DMS79 (cell line): ENCODE measurements at regions not wholly inside any gene's neighbourhood (a gene's known extent, or its start where the extent isn't known, plus 50 kb on each side); places are given as distances from the start of the nearest gene placed in this dataset.
"Not testable (repeated sequence)": the region's sequence is repeated elsewhere in the genome, so short reads cannot be mapped to it uniquely, and the experiment has no call there.

Experiments
- DNase-seq: peaks from one replicate; lab custom pipeline; 2025; lab: John Stamatoyannopoulos, UW

GRCh38 chr6:50467931-50468330 lies 245.4 kb upstream of the TFAP2D start:
- no peak for DNase-seq

DNA sequence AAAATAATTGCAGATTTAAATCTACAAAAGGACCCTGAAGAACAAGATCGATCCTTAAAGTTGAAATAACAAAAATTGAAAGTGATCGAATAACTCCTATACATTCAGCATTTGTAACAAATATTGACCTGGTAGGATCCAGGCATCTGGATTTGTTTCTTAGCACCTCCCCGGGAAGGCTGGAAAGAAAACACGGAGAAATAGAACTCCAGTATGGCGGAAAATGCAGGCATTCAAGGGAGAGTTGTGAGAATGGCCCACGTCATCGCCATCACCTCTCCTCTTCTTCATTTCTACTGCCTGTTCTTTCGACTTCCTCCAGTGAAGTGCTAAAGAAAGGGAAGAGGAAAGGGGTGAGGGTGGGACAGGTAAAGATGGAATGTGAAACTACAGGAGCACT lies 242.3 kb upstream of the TFAP2D start:
- DNase-seq, result no peak

- no peak for DNase-seq
Observed at GRCh38 chr6:50510361-50510760, 203.0 kb upstream of the TFAP2D start.

GRCh38 chr6:50520326-50521266 lies 192.7 kb upstream of the TFAP2D start:
- no peak for DNase-seq

DNA sequence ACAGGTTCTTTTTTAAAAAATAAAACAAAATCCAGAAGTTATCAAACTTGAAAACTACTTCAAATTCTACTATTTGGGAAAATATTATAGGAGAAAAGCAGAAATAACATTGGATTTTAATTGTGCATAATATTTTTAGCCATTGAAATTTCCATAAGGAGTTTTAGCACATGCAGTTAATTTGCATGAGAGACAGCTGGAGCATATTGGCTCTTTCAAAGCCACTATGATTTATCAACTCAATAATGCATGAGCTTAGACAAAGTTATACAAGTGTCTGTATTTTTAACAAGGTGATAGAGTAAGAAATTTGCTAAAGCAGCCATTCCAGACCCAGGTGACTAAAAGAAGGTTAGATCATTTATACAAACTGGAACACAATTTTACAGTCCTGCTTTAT lies 189.0 kb upstream of the TFAP2D start:
- no peak for DNase-seq

- DNase-seq, result no peak
Observed at GRCh38 chr6:50527985-50528384, 185.3 kb upstream of the TFAP2D start.

- DNase-seq, result no peak
Observed at GRCh38 chr6:50539447-50539846, 173.9 kb upstream of the TFAP2D start.

DNA sequence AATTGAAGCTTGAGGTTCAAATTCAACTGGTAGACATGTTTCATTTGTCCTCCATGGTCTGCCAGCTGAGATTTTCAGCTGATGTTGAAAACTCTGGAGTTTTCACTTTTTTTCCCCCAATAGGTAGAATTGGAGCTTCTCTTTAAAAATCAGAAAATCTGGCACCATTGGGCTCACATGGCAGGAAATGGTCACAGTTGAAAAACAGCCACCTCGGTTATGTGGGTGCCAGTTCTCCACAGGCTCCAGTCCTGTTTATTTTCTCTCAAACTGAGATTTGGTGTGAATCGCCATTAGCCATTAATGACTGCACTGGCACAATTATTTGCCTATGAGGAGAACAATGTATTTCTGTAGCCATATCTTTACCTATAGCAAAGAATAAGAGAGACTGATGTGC lies 171.4 kb upstream of the TFAP2D start:
- DNase-seq, result no peak

DNA sequence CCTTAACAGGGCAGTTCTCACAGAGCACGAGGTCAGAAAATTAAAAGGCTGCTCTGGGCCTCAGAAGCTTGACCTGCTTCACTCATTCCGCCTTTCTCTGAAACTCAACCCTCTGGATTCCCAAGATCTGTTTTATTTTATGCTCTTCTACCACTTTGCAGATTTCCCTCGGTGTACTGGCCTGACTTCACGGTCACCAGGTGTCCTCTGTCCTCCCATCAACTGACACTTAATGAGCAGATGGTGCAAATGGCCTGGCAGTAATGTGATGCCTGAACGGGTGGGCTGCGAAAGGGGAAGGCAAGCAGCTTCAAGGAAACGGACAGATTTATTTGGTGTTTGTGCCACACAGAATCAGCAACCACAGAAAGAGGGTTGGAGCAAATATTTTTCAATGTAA lies 169.7 kb upstream of the TFAP2D start:
- no peak for DNase-seq

- DNase-seq, result no peak
Observed at GRCh38 chr6:50549026-50549425, 164.3 kb upstream of the TFAP2D start.

GRCh38 chr6:50549475-50549874 lies 163.9 kb upstream of the TFAP2D start:
- no peak for DNase-seq

DNA sequence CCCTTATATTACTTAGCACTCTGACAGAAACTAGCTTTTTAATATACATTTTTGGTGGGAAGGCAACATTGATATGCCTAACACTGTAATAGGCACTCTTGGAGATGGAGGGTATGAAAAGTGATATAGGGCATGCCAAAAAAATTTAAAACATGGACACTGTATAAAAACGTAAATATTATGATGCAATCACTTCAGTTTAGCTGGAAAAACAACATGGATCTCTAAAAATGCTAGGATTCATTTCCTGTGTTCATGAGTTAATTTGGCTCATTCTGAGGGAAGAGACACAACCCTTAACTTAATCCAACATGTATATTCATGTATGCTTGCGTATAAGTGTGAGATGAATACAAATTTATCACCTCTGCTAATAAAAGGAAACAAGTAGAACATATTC lies 157.3 kb upstream of the TFAP2D start:
- no peak for DNase-seq

- DNase-seq, result no peak
Observed at GRCh38 chr6:50565004-50565403, 148.3 kb upstream of the TFAP2D start.

- not testable (repeated sequence) for DNase-seq
Observed at GRCh38 chr6:50571230-50571629, 142.1 kb upstream of the TFAP2D start.

DNA sequence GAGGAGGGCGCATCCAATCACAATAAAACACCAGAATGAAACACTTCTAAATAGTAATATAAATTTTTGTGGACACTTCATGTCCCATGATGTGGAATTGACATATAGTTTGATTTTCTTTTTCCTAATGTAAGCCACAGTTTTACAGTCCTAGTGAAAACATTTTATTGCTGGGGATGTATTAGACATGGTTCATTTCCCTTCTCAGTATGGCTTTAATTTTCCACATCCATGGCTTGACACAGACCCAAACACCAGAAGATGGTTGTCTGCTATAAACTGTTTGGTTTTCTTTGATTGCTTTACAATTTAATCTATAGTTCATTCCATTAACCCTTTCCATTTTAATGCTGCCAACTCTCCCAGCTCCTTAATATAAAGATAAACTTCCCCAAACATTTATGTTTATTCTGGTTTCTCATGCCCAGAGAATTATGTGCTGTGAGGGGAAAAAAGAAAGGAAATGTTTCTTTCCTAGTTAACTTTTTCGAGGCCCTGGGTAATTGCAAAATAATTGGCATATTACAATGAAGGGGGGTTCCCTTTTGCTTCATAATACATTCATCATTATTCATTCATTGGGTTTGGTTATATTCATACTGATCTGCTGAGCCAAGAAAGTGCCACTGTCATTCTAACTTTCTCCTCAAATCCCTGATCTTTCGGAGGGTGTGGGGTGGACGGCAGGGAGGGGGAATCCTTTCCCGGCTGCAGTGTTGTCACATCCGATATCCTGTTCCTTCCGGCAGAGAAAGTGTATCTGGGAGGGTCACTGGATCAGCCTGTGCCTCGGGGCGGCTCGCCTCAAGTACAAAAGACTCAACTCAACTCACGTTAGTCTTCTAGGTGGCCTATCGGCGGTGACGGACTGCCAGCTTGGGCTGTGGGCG lies 127.6 kb upstream of the TFAP2D start:
- DNase-seq, result no peak

GRCh38 chr6:50586331-50586675 lies 127.0 kb upstream of the TFAP2D start:
- DNase-seq, result no peak

- no peak for DNase-seq
Observed at GRCh38 chr6:50589751-50590470, 123.4 kb upstream of the TFAP2D start.

- DNase-seq, result no peak
Observed at GRCh38 chr6:50591135-50591534, 122.2 kb upstream of the TFAP2D start.

- DNase-seq, result no peak
Observed at GRCh38 chr6:50600280-50600679, 113.0 kb upstream of the TFAP2D start.

GRCh38 chr6:50602292-50602691 lies 111.0 kb upstream of the TFAP2D start:
- DNase-seq, result no peak

DNA sequence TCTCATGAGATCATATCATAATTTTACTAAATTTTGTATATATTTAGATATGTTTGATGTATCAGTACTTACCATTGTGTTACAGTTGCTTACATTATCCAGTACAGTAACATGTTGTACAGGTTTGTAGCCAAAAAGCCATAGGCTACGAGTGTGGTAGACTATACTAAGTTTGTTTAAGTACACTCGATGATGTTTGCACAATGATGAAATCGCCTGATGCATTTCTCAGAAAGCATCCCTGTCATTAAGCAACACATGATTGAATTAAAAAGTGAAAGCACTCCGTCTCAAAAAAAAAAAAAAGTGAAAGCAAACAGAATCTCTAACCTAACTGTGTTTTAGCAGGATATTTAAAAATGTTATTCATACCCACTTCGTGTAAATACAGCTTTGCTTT lies 104.9 kb upstream of the TFAP2D start:
- DNase-seq, result no peak

GRCh38 chr6:50610562-50610961 lies 102.8 kb upstream of the TFAP2D start:
- no peak for DNase-seq
